ENCODE measurements at regions not wholly inside any gene's neighbourhood (a gene's known extent, or its start where the extent isn't known, plus 50 kb on each side); places are given as distances from the start of the nearest gene placed in this dataset.
"Not testable (repeated sequence)": the region's sequence is repeated elsewhere in the genome, so short reads cannot be mapped to it uniquely, and the experiment has no call there.

DNA sequence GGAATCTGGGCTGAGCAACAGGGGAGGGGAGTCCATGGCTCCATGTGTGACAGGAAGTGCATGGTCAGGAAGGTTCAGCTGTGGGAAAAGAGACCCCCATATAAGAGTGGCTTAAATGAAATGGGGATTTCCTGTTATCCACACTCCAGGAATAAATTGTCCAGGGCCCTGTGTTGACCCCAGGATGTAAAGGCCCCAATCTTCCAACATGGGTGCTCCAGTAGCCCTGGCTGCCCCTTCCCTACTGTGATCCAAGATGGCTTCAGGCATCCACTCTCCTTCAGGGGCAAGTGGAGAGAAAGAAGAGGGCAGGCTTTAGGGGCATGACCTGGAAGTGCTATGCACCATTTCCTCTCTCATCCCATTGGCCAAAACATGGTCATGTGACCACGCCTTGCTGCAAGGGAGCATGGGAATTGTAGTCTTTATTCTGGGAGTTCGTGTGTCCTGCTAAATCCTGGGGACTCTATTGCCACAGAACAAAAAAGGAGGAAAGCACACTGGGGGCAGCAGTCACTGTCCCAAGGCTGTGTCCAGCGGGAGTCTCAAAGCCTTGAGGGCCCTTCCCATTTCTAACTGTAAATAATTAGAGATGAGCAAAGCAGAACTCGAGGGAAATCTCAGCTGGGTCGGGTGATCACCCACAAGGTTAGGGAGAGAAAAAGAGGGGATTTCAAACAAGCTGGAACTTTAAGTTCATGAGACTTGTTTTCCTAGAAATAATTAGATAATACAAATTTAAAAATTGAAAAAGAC lies 289.2 kb downstream of the ADGRD1 start:
- peak; percentile 84 for DNase-seq (ENCODE audit: low read depth)
- TF ChIP-seq, protein P1, sequence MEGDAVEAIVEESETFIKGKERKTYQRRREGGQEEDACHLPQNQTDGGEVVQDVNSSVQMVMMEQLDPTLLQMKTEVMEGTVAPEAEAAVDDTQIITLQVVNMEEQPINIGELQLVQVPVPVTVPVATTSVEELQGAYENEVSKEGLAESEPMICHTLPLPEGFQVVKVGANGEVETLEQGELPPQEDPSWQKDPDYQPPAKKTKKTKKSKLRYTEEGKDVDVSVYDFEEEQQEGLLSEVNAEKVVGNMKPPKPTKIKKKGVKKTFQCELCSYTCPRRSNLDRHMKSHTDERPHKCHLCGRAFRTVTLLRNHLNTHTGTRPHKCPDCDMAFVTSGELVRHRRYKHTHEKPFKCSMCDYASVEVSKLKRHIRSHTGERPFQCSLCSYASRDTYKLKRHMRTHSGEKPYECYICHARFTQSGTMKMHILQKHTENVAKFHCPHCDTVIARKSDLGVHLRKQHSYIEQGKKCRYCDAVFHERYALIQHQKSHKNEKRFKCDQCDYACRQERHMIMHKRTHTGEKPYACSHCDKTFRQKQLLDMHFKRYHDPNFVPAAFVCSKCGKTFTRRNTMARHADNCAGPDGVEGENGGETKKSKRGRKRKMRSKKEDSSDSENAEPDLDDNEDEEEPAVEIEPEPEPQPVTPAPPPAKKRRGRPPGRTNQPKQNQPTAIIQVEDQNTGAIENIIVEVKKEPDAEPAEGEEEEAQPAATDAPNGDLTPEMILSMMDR (IDR thresholded peaks at IDR 0.05; ENCODE audit: low read depth, low read length), result no peak
- TF ChIP-seq, protein P2, sequence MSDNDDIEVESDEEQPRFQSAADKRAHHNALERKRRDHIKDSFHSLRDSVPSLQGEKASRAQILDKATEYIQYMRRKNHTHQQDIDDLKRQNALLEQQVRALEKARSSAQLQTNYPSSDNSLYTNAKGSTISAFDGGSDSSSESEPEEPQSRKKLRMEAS (IDR thresholded peaks at IDR 0.05; ENCODE audit: low read depth, low read length), result no peak
- no peak for TF ChIP-seq MYC (IDR thresholded peaks at IDR 0.05; ENCODE audit: low read depth, low read length)
- TF ChIP-seq POLR2A (IDR thresholded peaks at IDR 0.05; ENCODE audit: extremely low read depth, insufficient read length), result no peak
- peak overlapping the region; percentile 16 for H3K4me3 ChIP-seq (ENCODE audit: low read depth, low read length)

DNA sequence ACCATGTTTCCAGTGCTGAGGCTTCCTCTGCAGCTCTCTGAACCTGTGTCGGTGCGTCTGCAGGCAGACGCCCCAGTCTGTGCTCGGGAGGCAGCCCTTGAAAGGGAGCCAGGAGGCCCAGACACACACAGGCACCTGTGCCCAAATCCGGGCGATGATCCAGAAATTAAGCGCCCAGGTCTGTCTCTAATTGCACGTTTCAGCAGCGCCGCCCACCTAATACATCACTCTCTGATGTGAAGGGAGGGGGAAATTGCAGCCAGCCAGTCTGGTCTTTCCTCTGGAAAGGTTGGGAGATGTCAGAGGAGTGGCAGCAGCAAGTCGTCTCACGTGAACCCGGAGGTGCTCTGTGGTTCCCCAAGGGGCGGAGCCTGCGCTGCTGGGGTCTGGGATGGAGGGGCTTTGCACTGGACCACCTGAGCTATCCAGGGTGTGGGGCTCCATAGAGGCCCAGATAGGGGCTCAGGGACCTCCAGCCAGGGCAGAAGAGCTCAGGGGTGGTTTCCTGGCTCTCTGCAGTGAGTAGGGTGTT lies 290.5 kb downstream of the ADGRD1 start:
- H3K4me3 ChIP-seq (ENCODE audit: low read depth, low read length); DNase-seq (ENCODE audit: low read depth): not testable (repeated sequence)

DNA sequence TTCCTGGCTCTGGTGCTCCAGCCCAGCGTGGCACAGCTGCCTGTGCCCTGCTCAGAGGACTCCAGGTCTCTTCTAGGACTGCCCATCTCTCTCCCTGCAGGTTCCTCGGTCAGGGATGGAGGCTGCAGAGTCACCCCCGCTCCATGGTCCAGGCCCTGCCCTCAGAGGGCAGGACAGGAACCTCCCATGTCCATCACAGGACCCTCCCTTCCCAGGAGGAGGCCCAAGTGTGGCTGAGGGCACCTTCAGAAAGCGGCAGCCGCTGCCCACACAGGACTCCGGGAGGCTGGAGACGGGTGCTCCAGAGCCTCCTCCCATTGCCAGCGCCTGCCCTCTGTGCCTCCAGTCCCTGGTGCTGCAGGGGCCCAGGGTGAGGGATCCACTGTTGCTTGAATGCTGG lies 291.5 kb downstream of the ADGRD1 start:
- H3K4me3 ChIP-seq (ENCODE audit: low read depth, low read length); DNase-seq (ENCODE audit: low read depth): not testable (repeated sequence)

DNA sequence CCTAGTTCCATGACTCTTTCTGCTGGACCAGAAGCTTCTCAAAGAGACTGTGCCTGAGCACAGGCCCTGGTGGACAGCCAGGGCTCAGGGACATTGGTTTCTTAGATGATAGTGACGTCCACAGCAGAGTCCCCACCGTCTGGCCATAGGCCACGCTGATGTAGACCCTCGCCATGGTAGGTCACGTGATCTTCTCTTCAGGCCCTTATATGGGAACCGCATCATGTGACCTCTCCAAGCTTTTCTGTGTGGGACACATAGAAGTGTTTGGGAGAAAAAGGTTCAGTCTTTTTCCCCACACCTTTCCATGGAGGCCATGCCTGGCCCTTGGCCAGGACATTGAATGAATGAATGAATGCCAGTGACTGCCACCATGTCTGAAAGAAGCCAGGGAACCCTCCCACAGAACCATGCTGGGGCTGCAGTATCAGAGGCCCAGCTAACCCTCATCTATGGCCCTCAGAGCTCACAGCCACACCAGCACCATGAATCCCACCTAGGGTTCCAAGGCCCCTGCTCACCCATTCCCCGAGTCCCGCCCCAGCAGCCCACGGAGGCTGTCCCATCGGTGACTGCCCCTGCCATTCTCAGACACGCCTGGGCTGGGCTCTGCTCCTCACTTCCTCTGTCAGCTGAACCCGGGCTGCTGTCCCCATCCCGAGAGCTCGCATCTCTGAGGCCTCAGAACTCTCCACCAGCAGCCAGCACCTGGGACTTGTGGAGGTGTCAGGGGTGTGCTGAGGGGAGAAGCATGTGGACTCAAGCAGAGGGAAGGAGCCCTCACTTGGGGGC lies 292.1 kb downstream of the ADGRD1 start:
- TF ChIP-seq, protein P1 (IDR thresholded peaks at IDR 0.05; ENCODE audit: low read depth, low read length), result no peak
- TF ChIP-seq POLR2A (IDR thresholded peaks at IDR 0.05; ENCODE audit: extremely low read depth, insufficient read length) (no peak), MYC (IDR thresholded peaks at IDR 0.05; ENCODE audit: low read depth, low read length) (no peak)
- TF ChIP-seq, protein P2 (IDR thresholded peaks at IDR 0.05; ENCODE audit: low read depth, low read length), result no peak
- no peak for DNase-seq (ENCODE audit: low read depth)
- H3K4me3 ChIP-seq (ENCODE audit: low read depth, low read length), result no peak overlapping the region

DNA sequence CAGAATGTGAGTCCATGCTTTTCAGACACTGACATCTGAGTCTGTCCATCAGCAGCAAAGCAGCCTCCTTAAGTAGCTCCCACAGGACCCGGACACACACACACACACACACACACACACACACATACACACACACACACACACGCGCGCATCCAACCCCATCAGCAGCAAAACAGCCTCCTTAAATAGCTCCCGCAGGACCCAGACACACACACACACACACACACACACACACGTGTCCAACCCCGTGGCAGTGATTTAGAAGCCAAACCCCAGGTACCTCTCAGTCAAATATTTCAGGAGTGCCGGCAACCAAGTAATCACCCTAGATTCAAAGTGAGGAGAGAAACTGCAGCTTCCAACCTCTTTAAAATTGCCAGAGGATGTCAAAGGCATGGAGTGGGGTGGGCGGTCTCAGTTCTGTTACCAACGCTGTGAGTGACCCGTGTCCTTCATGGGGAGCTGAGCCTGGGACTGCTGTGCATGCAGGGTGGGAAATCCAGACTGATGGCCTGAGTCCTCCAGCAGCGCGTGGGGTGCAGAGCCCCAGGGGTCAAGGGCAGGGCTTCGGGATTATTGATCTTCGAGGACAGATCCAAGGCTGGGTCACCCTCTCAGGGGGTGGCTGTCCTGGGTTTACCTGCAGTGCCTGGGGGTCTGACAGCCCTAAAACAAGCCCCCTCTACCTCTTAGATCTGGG lies 293.5 kb downstream of the ADGRD1 start:
- not testable (repeated sequence) for H3K4me3 ChIP-seq (ENCODE audit: low read depth, low read length); DNase-seq (ENCODE audit: low read depth)

DNA sequence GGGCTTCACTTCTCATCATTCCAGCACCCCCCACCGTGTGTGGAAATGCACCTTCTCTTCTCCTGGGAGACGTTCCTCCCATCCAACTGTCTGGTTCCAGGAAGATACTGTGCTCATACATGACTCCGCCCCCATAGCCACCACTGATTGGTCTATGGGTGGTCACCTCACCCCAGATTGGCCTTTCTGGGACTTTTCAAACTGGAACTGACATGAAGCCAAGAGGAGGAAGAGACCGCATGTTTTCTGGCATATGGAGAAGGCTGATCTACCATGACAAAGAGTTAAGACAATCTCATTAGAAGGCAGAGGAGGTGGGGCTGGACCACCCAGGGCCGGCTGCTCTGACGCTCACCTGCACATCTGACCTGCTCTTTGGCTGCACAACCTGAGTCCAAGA lies 294.2 kb downstream of the ADGRD1 start:
- not testable (repeated sequence) for DNase-seq (ENCODE audit: low read depth); H3K4me3 ChIP-seq (ENCODE audit: low read depth, low read length)

DNA sequence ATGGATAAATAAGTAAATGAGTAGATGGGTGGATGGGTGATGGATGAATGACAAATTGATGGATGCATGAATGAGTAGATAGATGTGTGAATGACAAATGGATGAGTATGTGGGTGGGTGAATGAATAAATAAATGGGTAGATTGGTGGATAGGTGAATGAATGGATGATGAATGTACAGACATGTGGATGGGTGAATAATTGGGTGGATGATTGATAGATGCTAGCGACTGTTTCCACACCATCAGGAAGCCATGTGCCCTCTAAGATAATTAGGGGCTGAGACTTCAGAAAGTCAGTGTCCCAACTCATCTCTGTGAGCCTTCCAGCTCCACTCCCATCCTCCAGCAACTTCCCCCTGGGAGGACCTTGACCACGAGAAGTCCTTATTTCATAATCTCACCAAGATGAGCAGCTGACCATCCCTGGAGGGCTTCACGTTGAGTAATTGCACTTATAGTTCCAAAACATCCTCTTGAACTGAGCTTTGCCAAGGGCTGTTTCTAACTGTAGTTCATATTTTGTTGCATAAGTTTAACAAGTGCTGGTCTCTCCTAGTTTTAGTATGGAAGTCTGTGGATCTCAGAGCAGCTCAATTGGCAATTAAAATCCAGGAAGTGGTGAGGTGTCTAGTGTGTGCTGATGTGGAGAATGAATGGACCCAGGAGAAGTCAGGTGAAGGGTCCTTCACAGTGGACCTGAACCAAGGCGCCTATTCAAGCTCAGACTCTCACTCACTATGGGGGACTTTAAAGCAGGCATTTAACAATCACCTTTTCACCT lies 295.7 kb downstream of the ADGRD1 start:
- no peak for TF ChIP-seq MYC (IDR thresholded peaks at IDR 0.05; ENCODE audit: low read depth, low read length)
- TF ChIP-seq, protein P2 (IDR thresholded peaks at IDR 0.05; ENCODE audit: low read depth, low read length), result no peak
- DNase-seq (ENCODE audit: low read depth), result peak; percentile 76
- H3K4me3 ChIP-seq (ENCODE audit: low read depth, low read length), result no peak overlapping the region

Measured in NB4 (cell line).